GM18867 (cell line): ENCODE measurements at regions not wholly inside any gene's neighbourhood (a gene's known extent, or its start where the extent isn't known, plus 50 kb on each side); places are given as distances from the start of the nearest gene placed in this dataset.

Source experiments
- ATAC-seq: cut with Tn5 transposase; IDR thresholded peaks from one replicate; pipeline ENCODE4 v1.9.1; 2021; ENCODE audit warnings: mild to moderate bottlenecking, moderate library complexity; ENCODE audit not compliant: unreplicated experiment

DNA sequence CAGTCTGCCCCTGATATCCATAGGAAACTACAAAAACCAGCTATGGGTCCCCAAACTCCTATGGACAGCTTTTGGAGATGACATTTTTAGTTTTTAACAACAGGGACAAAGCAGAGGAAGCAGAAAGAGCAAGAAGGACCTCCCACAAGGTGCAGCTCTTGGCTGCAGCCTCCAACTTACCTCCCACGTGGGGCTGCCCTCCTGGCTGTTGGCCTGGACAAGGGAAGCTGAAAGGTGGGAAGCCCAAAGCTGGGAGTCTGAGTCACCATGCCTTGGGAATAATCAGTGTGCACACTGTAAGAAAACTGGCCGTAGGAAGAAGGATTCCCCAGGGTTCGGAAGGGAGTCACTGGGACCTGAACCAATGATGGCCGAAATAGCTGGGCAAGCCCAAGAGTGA, 51.8 kb upstream of the PAX1 start:
- ATAC-seq = no peak

DNA sequence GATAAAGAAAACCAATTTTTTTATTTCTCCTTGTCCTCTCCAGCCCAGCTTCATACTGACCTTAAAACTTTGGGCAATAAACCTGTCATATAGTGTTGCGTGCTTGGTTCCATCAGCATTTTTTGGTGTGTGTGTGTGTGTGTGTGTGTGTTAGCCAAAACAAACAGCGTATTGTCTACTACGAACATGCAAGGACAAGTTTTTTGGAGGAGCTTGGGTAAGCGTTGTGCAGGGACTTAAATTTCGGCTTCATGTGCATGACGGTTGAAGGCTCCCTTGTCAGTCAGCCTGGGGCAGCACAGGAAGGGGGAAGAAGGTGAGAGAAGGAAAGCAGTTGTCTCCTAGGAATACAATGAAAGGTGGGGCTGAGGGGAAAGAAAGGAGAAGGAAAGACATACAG, 62.0 kb upstream of the PAX1 start:
- ATAC-seq = no peak

DNA sequence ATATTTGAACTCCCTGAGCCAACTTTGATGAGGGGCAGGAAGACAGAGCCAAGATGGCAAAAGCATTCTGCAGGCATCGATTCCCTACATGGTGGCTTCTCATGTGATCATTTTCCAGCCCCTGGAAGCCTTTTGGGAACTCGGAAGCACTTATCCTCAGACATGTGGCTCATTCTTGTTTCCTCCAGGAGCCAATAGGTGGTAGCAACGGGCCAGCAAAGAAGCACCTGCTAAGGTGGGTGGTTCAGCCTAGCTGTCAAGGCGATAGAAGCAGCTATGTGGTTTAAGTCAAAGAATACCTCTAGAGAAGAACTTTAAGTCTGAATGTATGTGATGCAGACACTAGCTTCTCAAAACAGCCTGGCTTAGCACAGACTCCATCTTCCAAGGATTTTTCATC, 64.9 kb upstream of the PAX1 start:
- peak; percentile 49 for ATAC-seq

DNA sequence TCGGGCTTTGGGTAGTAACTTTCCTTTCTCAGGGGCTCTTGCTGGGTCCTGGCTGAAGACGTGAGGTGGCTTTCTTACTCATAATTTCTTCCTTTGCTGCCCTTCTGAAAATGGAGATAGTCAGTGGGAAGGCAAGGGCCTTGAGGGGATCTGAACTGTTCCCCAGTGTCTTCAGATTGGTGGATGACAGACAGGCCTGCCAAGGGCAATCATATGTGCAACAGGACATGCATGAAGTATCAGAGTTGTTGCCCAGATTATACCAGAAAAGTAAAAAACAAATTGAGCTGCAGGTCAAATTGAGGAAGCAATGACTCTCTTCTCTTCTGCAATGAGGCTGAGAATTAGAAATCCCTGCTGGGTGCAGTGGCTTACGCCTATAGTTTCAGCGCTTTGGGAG, 71.6 kb upstream of the PAX1 start:
- ATAC-seq = no peak

DNA sequence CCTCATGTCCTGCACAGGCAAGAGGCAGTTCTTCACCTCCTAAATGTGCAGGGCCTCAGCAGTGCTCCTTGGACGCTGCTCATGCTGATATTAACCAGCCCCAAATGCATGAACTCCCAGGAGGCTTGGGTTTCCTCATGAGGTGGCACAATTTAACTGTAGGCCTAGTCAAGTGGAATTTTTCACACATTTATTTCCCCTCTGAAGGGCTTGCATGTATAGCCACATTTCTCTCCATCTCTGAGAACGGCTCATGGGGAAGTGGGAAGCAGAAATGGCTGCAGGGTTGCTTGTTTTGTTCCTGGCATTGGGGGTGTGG, 72.8 kb upstream of the PAX1 start:
- no peak for ATAC-seq

DNA sequence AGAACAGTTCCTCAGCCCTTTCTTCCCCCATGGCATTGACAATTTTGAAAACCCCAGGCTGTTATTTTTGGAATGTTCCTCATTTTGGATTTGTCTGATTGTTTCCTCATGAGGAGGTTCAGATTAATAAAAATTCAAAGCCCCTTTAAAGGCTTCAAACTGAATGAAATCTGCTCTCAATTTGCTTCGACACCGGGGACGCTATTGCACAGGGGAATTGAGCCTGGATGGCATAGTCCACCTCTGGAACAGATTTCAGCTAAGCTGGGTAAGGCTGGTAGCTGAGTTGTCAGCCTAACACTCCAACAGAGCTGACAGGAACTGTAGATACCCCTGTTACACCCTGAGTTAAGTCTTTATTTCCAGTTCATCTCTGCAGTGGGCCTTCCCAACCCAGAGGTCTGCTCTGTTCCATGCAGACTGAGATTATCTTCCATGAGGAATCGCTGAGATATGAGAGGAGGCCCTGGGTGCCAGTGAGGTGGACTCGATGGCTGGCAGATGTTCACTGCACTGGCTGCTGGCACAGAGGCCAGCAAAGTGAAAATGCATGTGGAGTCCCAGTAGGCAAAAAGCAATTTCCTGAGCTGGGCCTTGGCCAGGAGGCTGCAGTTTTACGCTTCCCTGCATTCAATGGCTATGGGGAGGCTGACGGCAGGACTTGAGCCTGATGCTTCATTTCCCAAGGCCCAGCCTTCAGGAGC, 73.3 kb upstream of the PAX1 start:
- no peak for ATAC-seq

DNA sequence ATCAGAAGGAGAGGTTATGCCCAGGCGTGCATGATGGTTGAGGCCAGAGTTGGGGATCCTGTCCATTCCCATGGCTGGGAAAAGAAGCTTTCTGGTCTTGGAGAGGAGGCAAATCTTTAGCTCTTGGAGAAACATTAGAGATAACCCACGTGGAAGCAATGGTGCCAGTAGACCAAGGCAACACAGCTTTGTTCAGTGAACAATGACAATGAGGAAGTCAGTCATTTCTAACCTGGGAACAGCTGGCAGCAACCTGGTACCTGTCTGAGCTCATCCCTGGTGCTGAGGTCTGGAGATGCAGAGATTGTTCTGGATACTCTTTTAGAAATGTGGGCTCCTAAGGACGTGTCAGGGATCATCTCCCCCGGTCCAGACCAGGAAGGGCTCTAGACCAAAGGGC, 76.7 kb upstream of the PAX1 start:
- ATAC-seq = no peak

DNA sequence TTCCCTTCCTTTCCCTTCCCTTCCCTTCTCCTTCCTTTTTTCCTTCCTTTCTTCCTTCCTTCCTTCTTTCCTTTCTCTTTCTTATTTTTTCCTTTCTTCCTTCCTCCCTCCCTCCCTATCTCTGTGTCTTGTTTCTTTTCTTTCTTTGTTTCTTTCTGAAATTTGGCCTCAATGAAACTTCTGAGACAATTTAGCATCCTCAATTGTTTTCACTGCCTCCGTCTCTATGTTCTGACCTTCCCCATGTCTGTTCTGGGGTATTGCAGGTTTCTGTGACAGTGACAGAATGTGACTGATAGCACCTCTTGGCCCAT, 81.7 kb upstream of the PAX1 start:
- ATAC-seq = no peak

DNA sequence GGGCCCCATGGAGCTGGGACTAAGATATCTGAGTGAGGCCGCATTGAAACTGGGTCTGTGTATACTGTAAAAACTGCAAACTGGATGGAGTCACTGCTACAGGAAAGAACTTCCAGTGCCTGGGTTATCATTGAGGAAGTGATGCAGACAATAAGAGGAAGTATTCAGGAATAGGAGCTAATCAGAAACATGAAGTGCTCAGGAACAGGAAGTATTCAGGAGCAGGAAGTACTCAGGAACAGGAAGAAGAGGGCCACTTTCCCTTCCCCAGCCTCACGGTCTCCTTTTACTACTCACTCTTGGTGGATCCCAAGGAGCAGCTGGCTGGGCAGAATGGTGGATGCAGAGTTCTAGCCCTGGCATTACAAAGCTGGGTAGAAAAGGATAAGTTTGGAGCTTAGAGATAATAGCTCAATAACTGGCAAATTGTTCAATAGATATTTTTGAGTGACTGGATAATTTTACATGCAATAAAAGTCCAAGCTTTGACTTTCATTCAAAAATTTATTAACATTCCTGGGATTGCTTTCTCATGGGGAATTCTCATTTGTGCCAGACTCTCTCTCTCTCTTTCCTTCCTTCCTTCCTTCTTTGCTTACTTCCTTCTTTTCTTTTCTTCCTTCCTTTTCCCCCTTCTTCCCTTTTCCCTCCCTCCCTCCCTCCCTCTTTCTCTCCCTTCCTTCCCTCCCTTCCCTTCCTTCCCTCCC, 82.2 kb upstream of the PAX1 start:
- ATAC-seq = no peak

DNA sequence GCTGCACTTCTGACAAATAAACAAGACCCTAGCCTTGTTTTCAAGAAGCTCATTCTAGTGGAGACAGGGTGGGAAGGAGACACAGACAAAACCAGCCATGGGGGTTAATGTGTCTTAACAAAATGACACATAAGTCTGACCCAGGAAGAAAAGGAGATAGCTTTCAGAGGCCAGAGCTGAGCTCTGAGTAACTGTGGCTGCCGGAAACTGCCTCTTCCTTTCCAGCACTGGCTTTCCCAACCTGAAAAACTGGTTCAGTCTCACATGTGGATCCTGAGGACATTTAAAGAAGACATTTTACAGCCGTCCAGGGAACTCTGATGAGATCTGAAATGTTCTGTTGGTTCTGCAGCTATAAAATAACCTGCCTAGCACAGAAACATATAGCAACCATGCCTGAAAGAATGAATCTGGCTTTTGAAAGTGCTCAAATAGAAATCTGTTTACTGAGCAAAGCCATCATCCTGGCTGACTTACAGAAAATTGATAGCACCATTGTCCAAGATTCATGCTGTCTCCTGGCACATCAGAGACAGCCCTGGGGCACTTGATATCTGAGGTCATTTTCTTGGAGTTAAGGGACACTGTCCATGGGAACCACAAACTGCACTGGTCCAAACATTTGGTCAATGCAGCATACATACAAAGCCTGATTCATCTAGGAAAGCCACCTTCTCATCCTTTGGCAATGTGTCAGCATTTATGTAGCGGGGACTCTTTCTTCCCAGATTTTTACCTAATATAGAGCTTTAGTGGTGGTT, 83.2 kb upstream of the PAX1 start:
- no peak for ATAC-seq

DNA sequence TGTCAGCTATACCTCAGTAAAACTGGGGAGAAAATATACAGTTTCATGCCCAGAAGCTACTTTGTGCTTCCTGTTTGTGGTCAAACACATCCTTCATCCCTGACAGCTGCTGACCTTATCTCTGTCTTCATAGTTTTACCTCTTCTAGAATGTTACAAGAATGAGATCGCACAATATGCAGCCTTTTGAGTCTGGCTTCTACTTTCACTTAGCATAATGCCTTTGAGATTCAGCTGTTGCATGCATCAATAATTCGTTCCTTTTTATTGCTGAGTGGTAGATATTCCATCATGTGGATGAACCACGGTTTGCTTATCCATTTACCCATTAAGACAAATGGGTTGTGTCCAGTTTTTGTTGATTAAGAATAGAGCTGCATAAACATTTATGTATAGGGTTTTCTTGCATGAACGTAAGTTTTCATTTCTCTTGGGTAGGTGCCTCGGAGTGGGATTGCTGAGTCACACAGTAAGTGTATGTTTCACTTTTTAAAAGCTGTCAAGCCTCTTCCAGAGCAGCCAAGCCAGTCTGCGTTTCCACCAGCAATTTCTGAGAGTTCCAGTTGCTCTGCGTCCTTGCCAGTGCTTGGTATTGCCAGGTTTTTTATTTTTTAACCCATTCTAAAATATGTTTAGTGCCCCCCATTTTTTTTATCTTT, 86.6 kb upstream of the PAX1 start:
- peak; percentile 66 for ATAC-seq

DNA sequence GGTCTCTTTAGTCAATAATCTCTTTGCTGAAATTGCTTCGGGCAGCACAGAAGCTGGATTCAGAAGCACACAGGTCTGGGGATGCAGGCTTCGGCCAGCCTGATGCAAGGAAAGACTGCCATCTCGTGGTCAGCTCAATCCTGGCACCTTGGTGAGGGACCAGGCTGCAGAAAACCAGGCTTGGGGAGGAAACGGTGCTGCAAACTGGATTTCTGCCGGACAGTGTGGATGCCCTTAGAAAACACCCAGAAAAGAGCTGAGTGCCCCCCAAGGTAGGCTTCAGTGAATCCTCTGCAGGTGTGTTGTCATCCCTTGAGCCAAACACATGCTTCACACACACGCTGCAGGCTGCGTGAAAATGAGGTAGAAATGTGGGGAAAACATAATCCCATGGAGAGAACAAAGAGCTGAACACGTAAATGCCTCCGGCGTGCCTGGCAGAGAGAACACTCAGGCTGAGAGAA, 89.8 kb upstream of the PAX1 start:
- ATAC-seq = peak; percentile 70

DNA sequence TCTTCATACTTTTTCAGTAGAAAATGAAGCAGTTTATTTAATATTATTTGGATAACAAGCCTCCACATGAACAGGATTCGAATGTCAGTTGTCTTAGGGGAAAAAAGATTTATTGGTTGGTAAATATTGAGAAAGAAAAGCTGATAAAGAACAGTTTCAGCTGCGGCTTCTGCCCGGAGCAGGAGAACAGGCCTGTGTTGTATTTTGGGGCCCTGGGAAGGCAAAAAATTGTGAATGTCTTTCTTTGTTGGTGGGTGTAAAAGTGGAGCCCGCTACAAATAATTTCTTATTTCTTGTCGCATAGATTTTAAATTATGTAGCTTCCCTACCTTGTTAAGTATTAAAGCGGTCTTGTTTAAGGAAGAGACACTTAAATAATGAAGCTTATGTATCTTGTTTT, 90.5 kb upstream of the PAX1 start:
- no peak for ATAC-seq

DNA sequence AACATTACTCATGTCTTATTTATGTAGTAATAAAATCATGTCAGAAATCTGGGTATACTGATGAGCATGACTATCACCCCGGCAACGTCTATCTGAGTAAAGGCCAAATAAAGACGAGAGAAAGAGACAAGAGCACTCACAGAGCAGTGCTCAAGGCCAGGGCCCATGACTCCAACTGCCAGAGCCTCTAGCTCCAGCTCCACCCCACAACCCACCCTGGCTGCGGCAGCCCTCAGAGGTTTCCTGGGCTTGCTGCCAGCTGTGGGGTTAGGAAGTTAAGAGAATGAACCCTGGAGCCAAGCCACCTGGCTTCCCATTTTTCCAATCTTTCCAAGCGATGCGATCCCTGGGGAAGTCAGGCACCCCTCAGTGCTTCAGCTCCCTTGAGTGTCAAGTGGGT, 92.0 kb upstream of the PAX1 start:
- ATAC-seq = no peak

DNA sequence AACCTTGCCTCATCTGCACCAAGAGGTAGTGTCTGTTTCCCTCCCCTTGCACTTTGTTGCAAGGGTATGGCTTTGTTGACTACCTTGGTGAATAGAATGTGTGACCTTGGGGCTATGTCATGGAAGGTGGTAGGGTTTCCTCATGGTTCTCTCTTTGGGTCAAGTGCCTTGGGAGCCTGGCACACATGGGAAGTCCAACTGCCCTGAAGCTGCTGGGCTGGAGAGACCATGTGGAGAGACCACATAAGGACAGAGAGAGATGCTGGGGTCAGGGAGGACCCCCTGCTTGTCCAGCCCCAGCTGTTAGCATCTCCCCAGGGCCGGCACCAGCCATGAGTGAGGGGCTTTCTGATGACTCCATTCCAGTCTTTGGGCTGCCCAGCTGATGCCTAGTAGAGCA, 95.5 kb upstream of the PAX1 start:
- ATAC-seq = no peak

DNA sequence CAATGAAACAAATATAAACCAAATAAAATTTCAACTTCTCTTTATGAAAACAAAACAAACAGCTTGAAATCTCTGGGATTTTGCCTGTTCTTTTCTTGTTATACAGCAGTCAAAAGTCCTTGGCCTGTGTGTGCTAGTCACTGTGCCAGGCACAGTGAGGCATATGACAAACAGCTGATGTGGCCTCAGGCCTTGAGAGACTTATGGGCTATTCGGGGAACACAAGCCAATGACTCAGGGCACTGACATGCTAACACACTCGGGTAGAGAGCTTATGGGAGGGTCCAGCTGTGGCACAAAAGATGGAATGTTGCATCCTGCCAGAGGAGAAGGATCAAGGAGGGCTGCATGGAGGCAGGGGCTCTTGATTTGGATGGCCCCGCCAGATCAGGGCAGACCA, 95.4 kb upstream of the NKX2-2 start:
- no peak for ATAC-seq

DNA sequence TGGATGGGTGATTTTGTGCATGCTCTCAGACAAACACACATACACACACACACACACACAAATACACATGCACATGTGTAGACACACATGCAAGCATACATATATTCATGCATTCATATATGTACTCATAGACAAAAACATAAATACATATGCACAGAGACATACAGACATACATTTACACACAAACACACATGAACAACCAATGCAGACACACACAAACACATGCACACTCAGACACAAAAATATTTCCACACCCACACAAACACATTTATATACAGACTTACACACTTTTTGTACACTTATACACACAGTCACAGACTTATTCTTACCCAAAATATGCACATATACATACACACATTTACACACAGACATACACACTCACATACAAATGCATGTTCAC, 94.9 kb upstream of the NKX2-2 start:
- ATAC-seq = no peak

DNA sequence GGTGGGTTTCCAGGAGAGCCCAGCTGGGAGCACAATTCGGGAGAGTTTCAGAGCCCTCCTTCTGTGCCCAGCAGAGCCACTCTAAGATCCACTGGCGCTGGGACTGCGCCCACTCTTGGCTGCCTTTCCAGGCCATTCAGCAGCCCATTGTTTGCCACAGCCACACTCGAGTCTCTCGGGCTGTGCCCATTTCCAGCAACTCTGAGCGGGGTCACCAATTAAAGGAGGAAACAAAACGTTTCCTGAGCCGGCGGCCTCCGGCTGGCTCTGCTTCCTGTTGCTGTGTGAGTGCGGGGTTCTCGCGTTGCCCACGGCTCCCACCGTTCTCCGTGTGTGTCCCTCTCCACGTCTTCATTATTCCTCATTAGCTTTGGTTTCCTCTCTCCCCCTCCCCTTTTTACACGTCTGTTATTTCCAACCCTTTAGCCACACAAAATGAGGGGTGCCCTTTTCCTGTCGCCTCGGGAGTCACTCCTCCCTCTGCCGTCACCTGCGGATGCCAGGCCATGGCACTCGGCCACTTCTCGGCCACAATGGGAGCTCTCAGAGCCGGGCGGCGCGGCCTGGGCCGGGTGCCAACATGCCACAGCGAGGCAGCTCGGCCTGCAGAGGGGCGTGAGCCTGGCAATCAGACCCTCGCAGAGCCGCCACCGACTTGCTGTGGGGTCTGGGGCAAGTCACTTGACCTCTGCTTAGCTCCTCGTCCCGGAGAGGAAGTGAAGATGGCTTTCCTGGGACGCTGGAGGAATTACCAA, 94.3 kb upstream of the NKX2-2 start:
- ATAC-seq = no peak

DNA sequence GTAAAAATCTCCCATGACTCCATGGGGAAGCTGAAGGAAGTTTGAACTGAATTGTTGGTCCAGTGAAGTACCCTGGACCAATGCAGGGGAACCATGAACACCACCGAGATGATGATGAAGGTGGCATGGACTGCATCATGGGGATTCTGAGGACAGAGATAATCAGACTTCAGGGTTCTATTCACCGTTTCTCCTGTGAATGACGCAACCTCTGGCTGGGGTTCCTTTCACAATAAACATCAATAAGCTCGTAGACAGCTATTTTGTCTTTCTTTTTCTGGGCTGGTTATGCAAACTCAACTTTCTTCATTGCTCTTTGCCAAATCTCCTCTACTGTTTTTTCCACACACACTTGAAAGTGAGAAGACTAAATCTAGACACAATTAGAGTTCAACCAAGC, 87.9 kb upstream of the NKX2-2 start:
- no peak for ATAC-seq

DNA sequence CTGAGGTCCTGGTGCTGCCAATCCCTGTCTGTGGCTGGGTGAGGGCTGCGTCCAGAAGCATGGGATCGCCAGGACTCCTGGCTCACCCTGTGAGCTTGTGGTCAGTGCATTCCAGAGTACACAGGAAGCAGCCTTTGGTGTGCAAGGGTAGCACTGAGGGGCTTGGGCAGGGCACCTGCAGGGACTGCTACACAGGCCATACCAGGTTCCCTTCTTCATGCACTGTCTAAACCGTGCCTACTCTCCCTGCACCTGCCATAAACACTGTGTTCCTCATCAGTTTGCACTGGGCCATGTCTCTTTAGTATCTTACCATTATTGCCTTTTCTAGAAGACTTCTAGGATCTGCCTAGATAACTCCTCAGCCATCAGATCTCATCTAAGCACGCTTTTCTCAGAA, 72.8 kb upstream of the NKX2-2 start:
- no peak for ATAC-seq

DNA sequence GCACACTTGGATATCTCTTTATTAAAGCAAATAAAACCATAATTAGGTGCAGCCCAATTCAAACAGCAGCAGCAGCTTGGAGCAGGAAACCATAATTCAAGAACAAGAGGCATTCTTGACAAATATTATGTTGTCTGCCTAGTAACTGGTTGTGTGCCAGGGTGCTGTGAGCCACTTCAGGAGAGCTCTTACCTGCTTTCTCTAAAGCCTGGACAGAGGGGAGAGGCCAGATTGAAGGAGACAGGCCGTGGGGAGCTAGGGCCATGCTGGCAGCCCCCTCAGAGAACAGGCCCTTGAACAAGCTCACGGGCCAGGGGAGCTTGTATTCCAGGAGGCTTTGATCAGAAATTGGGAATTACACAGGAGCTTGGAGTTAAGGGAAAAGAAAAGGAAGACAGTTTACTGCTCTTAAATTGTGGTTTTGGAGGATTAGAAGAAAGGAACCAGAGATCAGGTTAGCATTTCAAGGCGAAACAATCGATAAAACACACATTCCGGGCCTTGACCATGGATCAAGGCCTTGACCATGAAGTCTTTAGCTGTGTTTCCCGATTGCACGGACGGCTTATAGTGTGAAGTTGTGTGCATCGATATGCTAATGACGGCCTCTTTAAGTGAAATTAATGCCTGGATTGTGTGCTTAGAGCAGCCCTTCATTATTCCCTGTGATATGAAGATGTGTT, 69.8 kb upstream of the NKX2-2 start:
- no peak for ATAC-seq
